ENCODE measurements at regions not wholly inside any gene's neighbourhood (a gene's known extent, or its start where the extent isn't known, plus 50 kb on each side); places are given as distances from the start of the nearest gene placed in this dataset.

GRCh38 chr11:94700622-94701021, 67.5 kb upstream of the AMOTL1 start:
- DNase-seq (ENCODE audit: extremely low spot score) = no peak
- no peak overlapping the region for H3K27ac ChIP-seq (replicated peaks in 1 of 4)
- 70% methylated on average over 1 of the region's 1 CpG for WGBS
- H3K4me1 ChIP-seq = no peaks in the 10 kb centered on the region
- H3K4me3 ChIP-seq = no peak overlapping the region
- no peaks in the 10 kb centered on the region for H3K36me3 ChIP-seq
- H3K27me3 ChIP-seq = no peaks in the 10 kb centered on the region
- TF ChIP-seq EP300 (IDR thresholded peaks at IDR 0.05) (no peak), POLR2AphosphoS5 (IDR thresholded peaks at IDR 0.05) (no peak), POLR2A (IDR thresholded peaks at IDR 0.05; ENCODE audit: low read depth) (no peak)
- TF ChIP-seq, protein P1, sequence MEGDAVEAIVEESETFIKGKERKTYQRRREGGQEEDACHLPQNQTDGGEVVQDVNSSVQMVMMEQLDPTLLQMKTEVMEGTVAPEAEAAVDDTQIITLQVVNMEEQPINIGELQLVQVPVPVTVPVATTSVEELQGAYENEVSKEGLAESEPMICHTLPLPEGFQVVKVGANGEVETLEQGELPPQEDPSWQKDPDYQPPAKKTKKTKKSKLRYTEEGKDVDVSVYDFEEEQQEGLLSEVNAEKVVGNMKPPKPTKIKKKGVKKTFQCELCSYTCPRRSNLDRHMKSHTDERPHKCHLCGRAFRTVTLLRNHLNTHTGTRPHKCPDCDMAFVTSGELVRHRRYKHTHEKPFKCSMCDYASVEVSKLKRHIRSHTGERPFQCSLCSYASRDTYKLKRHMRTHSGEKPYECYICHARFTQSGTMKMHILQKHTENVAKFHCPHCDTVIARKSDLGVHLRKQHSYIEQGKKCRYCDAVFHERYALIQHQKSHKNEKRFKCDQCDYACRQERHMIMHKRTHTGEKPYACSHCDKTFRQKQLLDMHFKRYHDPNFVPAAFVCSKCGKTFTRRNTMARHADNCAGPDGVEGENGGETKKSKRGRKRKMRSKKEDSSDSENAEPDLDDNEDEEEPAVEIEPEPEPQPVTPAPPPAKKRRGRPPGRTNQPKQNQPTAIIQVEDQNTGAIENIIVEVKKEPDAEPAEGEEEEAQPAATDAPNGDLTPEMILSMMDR (IDR thresholded peaks at IDR 0.05) = no peak
- H3K9me3 ChIP-seq = no peaks in the 10 kb centered on the region
- intact Hi-C loops (cut with DNase I) = no loop called here

- 100% methylated on average over 1 of the region's 1 CpG for WGBS
- Histone ChIP-seq H3K27me3 (no peaks in the 10 kb centered on the region), H3K27ac (replicated peaks in 1 of 4) (no peak overlapping the region), H3K9me3 (no peaks in the 10 kb centered on the region), H3K4me1 (peaks cover 0 to 8% (median 0%) of the 10 kb centered on the region in 4 donors), H3K36me3 (no peaks in the 10 kb centered on the region), H3K4me3 (no peak overlapping the region)
- intact Hi-C loops (cut with DNase I) = no loop called here
- TF ChIP-seq POLR2AphosphoS5 (IDR thresholded peaks at IDR 0.05) = no peak
- TF ChIP-seq, protein P1 (IDR thresholded peaks at IDR 0.05) = no peak
- TF ChIP-seq EP300 (IDR thresholded peaks at IDR 0.05) = no peak
- no peak for TF ChIP-seq POLR2A (IDR thresholded peaks at IDR 0.05; ENCODE audit: low read depth)
- DNase-seq (ENCODE audit: extremely low spot score) = no peak
These were observed 65.7 kb upstream of the AMOTL1 start for GRCh38 chr11:94702481-94702880.

GRCh38 chr11:94705419-94705818, 62.7 kb upstream of the AMOTL1 start:
- no peaks in the 10 kb centered on the region for H3K9me3 ChIP-seq
- intact Hi-C loops (cut with DNase I) = no loop called here
- no peak for TF ChIP-seq EP300 (IDR thresholded peaks at IDR 0.05)
- TF ChIP-seq, protein P1 (IDR thresholded peaks at IDR 0.05) = no peak
- no peak for TF ChIP-seq POLR2A (IDR thresholded peaks at IDR 0.05; ENCODE audit: low read depth)
- TF ChIP-seq POLR2AphosphoS5 (IDR thresholded peaks at IDR 0.05) = no peak
- DNase-seq (ENCODE audit: extremely low spot score) = no peak
- no peaks in the 10 kb centered on the region for H3K27me3 ChIP-seq
- H3K4me3 ChIP-seq = no peak overlapping the region
- no peaks in the 10 kb centered on the region for H3K36me3 ChIP-seq
- H3K4me1 ChIP-seq = peaks cover 0 to 8% (median 0%) of the 10 kb centered on the region in 4 donors
- no peak overlapping the region for H3K27ac ChIP-seq (replicated peaks in 1 of 4)

- peaks cover 0 to 8% (median 0%) of the 10 kb centered on the region in 4 donors for H3K4me1 ChIP-seq
- H3K27me3 ChIP-seq = no peaks in the 10 kb centered on the region
- no peak for DNase-seq (ENCODE audit: extremely low spot score)
- intact Hi-C loops (cut with DNase I) = no loop called here
- no peaks in the 10 kb centered on the region for H3K36me3 ChIP-seq
- no peaks in the 10 kb centered on the region for H3K9me3 ChIP-seq
- TF ChIP-seq POLR2AphosphoS5 (IDR thresholded peaks at IDR 0.05) (no peak), EP300 (IDR thresholded peaks at IDR 0.05) (no peak), POLR2A (IDR thresholded peaks at IDR 0.05; ENCODE audit: low read depth) (no peak)
- TF ChIP-seq, protein P1 (IDR thresholded peaks at IDR 0.05) = no peak
- 50% methylated on average over 6 of the region's 6 CpGs for WGBS
- H3K27ac ChIP-seq (replicated peaks in 1 of 4) = no peak overlapping the region
- H3K4me3 ChIP-seq = no peak overlapping the region
These were observed 62.1 kb upstream of the AMOTL1 start for GRCh38 chr11:94705891-94706615.

DNA sequence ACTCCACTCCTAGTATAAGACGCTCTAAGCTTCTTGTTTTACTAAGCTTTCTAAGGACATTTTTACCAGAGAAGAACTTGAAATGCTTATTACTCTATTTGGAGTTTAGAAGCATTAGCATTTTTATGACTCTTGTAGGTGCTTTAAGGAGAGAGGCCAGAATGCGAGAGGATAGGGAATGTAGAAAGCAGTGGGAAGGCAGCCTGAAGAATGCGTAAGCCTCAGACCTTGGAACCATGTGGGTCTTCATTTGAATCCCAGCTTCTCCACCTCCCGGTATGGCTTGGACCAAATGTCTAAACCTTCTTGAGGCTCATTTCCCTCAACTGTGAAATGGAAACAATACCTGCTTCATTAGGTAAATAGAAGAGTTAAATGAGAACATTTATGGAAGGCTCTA, 60.0 kb upstream of the AMOTL1 start:
- H3K4me3 ChIP-seq = no peak overlapping the region
- no peak overlapping the region for H3K27ac ChIP-seq (replicated peaks in 1 of 4)
- no peaks in the 10 kb centered on the region for H3K36me3 ChIP-seq
- no peaks in the 10 kb centered on the region for H3K27me3 ChIP-seq
- TF ChIP-seq, protein P1 (IDR thresholded peaks at IDR 0.05) = no peak
- TF ChIP-seq POLR2A (IDR thresholded peaks at IDR 0.05; ENCODE audit: low read depth) (no peak), POLR2AphosphoS5 (IDR thresholded peaks at IDR 0.05) (no peak), EP300 (IDR thresholded peaks at IDR 0.05) (no peak)
- DNase-seq (ENCODE audit: extremely low spot score) = no peak
- H3K4me1 ChIP-seq = peaks cover 0 to 8% (median 0%) of the 10 kb centered on the region in 4 donors
- WGBS = 100% methylated on average over 4 of the region's 4 CpGs
- intact Hi-C loops (cut with DNase I) = no loop called here
- H3K9me3 ChIP-seq = no peaks in the 10 kb centered on the region
